COLO668 (cell line): ENCODE measurements at regions not wholly inside any gene's neighbourhood (a gene's known extent, or its start where the extent isn't known, plus 50 kb on each side); places are given as distances from the start of the nearest gene placed in this dataset.

Experiments used
- DNase-seq: peaks from one replicate; lab custom pipeline; 2025; ENCODE audit not compliant: unreplicated experiment; lab: John Stamatoyannopoulos, UW

DNA sequence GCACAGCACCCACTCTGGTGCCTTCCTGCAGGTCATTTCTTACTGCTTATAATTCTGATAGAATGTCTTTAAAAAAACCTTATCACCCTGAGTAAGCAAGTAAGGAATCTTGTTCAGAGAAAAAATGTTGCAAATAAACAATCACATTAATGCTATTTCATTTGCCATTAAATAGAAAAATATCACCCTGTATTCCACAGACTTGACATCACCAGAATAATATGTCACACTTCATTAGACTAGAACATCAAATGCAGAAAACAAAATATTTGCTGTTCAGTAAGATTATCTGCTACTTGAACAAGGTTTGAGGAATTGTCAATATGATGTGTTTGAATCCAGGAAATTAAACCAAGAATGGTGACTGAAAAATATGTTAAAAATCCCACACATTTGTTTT, 236.6 kb upstream of the MMADHC start:
- DNase-seq: no peak

GRCh38 chr2:149819356-149819957, 231.9 kb upstream of the MMADHC start:
- no peak for DNase-seq

GRCh38 chr2:149816756-149817551, 229.4 kb upstream of the MMADHC start:
- DNase-seq: no peak

DNA sequence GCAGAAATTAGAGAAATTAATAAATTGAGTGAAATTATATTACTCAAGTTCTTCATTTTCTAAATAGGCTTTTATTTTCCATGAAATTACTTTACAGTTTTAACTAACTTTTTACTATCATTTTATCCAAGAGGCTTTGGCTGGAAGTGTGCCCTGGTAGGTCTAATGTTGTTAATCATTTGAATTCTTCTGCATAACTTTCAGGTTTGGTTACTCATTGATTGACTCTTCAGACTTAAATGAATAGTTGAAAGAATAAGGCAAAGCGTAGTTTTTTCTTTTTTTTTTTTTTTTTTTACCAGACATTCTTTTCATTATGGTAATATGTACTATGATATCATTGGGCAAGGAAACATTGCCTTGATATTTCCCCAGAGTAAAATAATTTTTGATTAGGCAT, 228.4 kb upstream of the MMADHC start:
- no peak for DNase-seq

- DNase-seq: no peak
These were observed 227.3 kb upstream of the MMADHC start for GRCh38 chr2:149814901-149815300.

DNA sequence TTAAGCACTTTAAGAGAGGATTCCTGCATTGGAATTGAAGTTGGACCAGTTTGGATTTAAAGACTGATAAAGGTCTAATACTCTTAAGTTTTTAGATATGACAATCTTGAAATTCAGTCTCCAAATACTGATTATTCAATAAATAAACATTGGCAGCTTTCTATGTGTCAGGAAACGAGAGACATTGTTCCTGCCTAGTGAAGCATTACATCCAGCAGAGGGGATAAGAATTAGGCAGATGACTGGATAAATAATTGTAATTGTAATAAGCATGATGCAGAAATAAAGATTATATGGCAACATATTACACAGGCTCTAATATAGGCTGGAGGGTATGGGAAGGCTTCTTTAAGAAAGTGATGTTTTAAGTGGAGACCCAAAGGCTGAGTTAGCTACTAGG, 226.5 kb upstream of the MMADHC start:
- DNase-seq: no peak

- no peak for DNase-seq
These were observed 221.0 kb upstream of the MMADHC start for GRCh38 chr2:149808556-149808955.

DNA sequence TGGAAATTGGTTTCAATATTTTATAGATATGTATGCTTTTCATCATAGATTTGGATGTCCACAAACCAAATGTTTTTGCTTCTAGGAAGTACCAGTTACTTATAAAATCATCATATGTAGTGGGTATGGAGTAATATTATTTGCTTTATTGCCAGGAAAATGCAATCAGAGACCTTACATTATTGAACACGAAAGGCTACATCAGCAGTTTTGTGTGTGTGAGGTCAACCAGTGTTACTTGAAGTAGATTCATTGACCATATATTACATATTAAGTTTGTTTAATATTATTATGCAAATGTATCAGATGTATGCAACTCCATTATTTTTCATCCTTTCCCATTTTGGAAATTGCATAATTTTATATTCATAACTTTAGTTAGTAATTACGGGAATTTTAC, 219.1 kb upstream of the MMADHC start:
- DNase-seq: no peak

- DNase-seq: no peak
These were observed 213.3 kb upstream of the MMADHC start for GRCh38 chr2:149800624-149801542.

- DNase-seq: no peak
These were observed 211.6 kb upstream of the MMADHC start for GRCh38 chr2:149799013-149799705.

GRCh38 chr2:149797030-149797429, 209.5 kb upstream of the MMADHC start:
- no peak for DNase-seq

- DNase-seq: no peak
These were observed 202.0 kb upstream of the MMADHC start for GRCh38 chr2:149789549-149789948.

GRCh38 chr2:149787206-149787605, 199.6 kb upstream of the MMADHC start:
- DNase-seq: no peak

GRCh38 chr2:149783284-149783683, 195.7 kb upstream of the MMADHC start:
- DNase-seq: no peak

- DNase-seq: no peak
These were observed 195.0 kb upstream of the MMADHC start for GRCh38 chr2:149782572-149782971.

DNA sequence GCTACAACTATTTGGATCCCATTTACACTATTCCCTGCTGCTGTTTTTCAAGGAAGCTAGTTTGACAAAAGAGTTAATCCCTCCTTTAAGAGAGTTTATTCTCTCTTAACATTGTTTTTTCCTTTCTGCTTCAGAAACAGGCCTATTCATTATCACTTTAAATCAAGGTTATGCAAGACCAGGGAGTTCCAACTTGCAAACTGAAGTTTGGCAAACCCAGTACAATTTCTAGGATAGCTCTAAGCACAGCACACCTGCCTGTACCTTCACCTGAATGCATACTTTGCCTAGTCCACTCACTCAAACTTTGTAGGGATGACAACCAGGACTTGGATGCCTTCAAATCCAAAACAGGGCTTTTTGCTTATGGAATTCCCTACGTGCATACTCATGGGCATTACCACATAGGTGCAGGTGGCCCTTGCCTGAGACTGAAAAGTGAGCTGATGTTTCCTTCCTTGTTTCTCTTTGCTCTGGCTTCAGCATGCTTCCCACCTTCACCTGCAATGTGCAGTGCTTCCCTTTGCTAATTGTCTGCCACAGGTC, 193.8 kb upstream of the MMADHC start:
- DNase-seq: no peak

DNA sequence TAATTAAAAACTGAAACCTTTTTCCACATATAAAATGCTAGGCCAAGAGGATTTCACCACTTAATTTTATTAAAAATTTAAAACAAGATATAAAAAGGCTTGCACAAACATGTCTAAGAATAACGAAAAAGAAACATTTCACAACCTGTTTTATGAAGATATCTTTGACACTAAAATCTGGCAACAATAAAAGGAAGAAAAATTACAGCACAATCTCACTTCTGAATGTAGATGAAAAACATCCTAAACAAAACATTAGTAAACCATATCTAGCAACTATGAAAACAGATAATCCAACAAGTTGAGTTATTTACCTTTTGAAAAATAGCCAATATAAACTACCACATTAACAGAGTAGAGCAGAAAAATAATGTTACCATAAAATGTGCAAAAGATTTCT, 185.4 kb upstream of the MMADHC start:
- DNase-seq: no peak

GRCh38 chr2:149768320-149768799, 180.8 kb upstream of the MMADHC start:
- DNase-seq: no peak

DNA sequence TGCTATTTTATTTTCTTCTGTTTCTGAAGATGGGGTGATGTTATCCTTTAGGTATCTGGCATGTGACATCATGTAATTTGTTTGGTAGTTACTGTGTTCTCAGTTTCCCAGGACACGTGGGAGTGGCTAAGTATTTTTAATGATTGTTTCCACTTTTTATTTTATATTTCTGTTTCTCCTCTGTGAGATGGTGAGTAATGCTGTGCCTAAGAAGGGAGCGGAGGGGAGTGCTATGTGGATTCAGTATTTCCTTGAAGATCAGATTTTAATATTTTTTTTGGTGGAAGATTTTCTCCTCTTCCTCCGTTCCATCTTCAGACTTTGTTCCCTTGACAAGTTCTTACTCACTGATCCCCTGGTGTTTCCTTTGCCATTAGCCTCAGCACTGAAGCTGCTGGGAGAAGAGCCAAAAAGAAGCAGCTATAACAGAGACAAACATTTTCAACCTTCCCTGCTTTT, 180.0 kb upstream of the MMADHC start:
- DNase-seq: no peak

DNA sequence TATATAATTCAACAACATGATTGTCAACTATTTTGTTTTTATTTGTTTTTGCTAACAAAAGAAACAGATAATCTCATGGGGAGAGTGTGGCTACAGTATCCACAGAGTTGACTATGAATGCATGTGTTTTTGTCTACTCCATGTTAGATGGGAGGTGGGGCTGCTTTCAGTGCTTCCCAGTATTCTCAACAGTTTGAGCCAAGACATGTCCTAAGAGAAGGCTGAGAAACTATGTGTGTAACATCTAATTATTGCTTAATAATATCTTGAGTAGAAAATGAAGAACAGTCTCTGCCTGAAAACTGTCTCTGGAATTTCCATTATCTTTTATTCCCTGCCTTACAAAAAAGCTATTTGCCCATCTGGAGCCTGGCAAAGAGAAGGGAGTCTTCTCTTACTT, 178.8 kb upstream of the MMADHC start:
- no peak for DNase-seq

GRCh38 chr2:149765636-149766035, 178.1 kb upstream of the MMADHC start:
- DNase-seq: no peak
